ENCODE measurements at regions not wholly inside any gene's neighbourhood (a gene's known extent, or its start where the extent isn't known, plus 50 kb on each side); places are given as distances from the start of the nearest gene placed in this dataset.

- no peak for TF ChIP-seq EP300 (IDR thresholded peaks at IDR 0.05)
- TF ChIP-seq, protein P1, sequence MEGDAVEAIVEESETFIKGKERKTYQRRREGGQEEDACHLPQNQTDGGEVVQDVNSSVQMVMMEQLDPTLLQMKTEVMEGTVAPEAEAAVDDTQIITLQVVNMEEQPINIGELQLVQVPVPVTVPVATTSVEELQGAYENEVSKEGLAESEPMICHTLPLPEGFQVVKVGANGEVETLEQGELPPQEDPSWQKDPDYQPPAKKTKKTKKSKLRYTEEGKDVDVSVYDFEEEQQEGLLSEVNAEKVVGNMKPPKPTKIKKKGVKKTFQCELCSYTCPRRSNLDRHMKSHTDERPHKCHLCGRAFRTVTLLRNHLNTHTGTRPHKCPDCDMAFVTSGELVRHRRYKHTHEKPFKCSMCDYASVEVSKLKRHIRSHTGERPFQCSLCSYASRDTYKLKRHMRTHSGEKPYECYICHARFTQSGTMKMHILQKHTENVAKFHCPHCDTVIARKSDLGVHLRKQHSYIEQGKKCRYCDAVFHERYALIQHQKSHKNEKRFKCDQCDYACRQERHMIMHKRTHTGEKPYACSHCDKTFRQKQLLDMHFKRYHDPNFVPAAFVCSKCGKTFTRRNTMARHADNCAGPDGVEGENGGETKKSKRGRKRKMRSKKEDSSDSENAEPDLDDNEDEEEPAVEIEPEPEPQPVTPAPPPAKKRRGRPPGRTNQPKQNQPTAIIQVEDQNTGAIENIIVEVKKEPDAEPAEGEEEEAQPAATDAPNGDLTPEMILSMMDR (IDR thresholded peaks at IDR 0.05): no peak
- TF ChIP-seq POLR2AphosphoS5 (IDR thresholded peaks at IDR 0.05): no peak
Measured at GRCh38 chr4:80135702-80136058, 61.6 kb upstream of the PRDM8 start.
